Activated CD4-positive, alpha-beta T cell treated with anti-CD3 and anti-CD28 coated beads for 1 hour (primary cell): ENCODE measurements at regions not wholly inside any gene's neighbourhood (a gene's known extent, or its start where the extent isn't known, plus 50 kb on each side); places are given as distances from the start of the nearest gene placed in this dataset.
"Not testable (repeated sequence)": the region's sequence is repeated elsewhere in the genome, so short reads cannot be mapped to it uniquely, and the experiment has no call there.

ENCODE experiments used
- DNase-seq: peaks from one replicate; pipeline ENCODE4 v3.0.0-alpha.2; 2020

- no peak for DNase-seq
Observed at GRCh38 chr2:226308986-226309385, 490.6 kb downstream of the IRS1 start.

GRCh38 chr2:226308323-226308680 lies 491.3 kb downstream of the IRS1 start:
- no peak for DNase-seq

GRCh38 chr2:226307487-226308322 lies 491.9 kb downstream of the IRS1 start:
- no peak for DNase-seq

GRCh38 chr2:226306969-226307368 lies 492.7 kb downstream of the IRS1 start:
- DNase-seq, result no peak

GRCh38 chr2:226304308-226304707 lies 495.3 kb downstream of the IRS1 start:
- DNase-seq, result no peak

- no peak for DNase-seq
Observed at GRCh38 chr2:226303707-226304106, 495.9 kb downstream of the IRS1 start.

GRCh38 chr2:226300196-226300886 lies 499.3 kb downstream of the IRS1 start:
- no peak for DNase-seq

- no peak for DNase-seq
Observed at GRCh38 chr2:226299771-226300170, 499.8 kb downstream of the IRS1 start.

GRCh38 chr2:226295681-226296080 lies 503.9 kb downstream of the IRS1 start:
- DNase-seq, result no peak

- no peak for DNase-seq
Observed at GRCh38 chr2:226295123-226295522, 504.5 kb downstream of the IRS1 start.

- not testable (repeated sequence) for DNase-seq
Observed at GRCh38 chr2:226291281-226291680, 508.3 kb downstream of the IRS1 start.

- no peak for DNase-seq
Observed at GRCh38 chr2:226286916-226287315, 512.7 kb downstream of the IRS1 start.

- DNase-seq, result no peak
Observed at GRCh38 chr2:226283796-226284195, 515.8 kb downstream of the IRS1 start.

- DNase-seq, result no peak
Observed at GRCh38 chr2:226282151-226282550, 517.5 kb downstream of the IRS1 start.

- not testable (repeated sequence) for DNase-seq
Observed at GRCh38 chr2:226280136-226280535, 519.5 kb downstream of the IRS1 start.

GRCh38 chr2:226275215-226275614 lies 524.4 kb downstream of the IRS1 start:
- no peak for DNase-seq

- DNase-seq, result no peak
Observed at GRCh38 chr2:226274143-226274542, 525.5 kb downstream of the IRS1 start.

GRCh38 chr2:226273440-226273839 lies 526.2 kb downstream of the IRS1 start:
- DNase-seq, result no peak

- no peak for DNase-seq
Observed at GRCh38 chr2:226272435-226272834, 527.2 kb downstream of the IRS1 start.

GRCh38 chr2:226270285-226271058 lies 529.1 kb downstream of the IRS1 start:
- no peak for DNase-seq

- no peak for DNase-seq
Observed at GRCh38 chr2:226267516-226268289, 531.9 kb downstream of the IRS1 start.

GRCh38 chr2:226256709-226257376 lies 542.8 kb downstream of the IRS1 start:
- no peak for DNase-seq
